H1 (cell line): ENCODE measurements at regions not wholly inside any gene's neighbourhood (a gene's known extent, or its start where the extent isn't known, plus 50 kb on each side); places are given as distances from the start of the nearest gene placed in this dataset.
"Not testable (repeated sequence)": the region's sequence is repeated elsewhere in the genome, so short reads cannot be mapped to it uniquely, and the experiment has no call there.

Experiments
- CEBPB ChIP-seq: IDR thresholded peaks from 2 replicates; pipeline ENCODE4 v1.6.1; 2012; ENCODE audit warnings: low read depth, low read length
- GTF2F1 ChIP-seq: IDR thresholded peaks from 2 replicates; pipeline ENCODE4 v1.6.1; 2012; ENCODE audit warnings: low read depth, low read length, improper control_type of control experiment, borderline replicate concordance
- KDM1A ChIP-seq: fragments of 200-600, 300-600 bp; sonication (generic); IDR thresholded peaks from 2 replicates; pipeline ENCODE4 v1.7.1; 2016; ENCODE audit warnings: mild to moderate bottlenecking, low read length, borderline replicate concordance
- POLR2A ChIP-seq, 2 experiments: IDR thresholded peaks; 1 replicate in 1 of 2; 2 replicates in 1 of 2; pipeline ENCODE4 v1.6.1; 2011; ENCODE audit warnings: low read depth in 2 of 2, low read length in 2 of 2, mild to moderate bottlenecking in 2 of 2; ENCODE audit errors: control extremely low read depth in 1 of 2
- YY1 ChIP-seq: IDR thresholded peaks from 2 replicates; pipeline ENCODE4 v1.6.1; 2011; ENCODE audit warnings: low read depth, mild to moderate bottlenecking, low read length
- ZNF274 ChIP-seq: IDR thresholded peaks from 2 replicates; pipeline ENCODE4 v1.7.0; 2012; ENCODE audit warnings: low read length, borderline replicate concordance; ENCODE audit errors: extremely low read depth
- TF ChIP-seq, protein P1 (sequence below), 3 experiments: IDR thresholded peaks; 1 replicate in 2 of 3; 2 replicates in 1 of 3; pipeline versions ENCODE4 v1.5.1 to v1.6.1; 2011; ENCODE audit warnings: low read length in 3 of 3, mild to moderate bottlenecking in 3 of 3, inconsistent platforms in 2 of 3, low read depth in 1 of 3, moderate library complexity in 1 of 3; ENCODE audit not compliant: insufficient read depth in 1 of 3; ENCODE audit errors: control extremely low read depth in 1 of 3
- TF ChIP-seq, protein P2 (sequence below): IDR thresholded peaks from 2 replicates; pipeline ENCODE4 v1.6.1; 2011; ENCODE audit warnings: low read length, improper control_type of control experiment

DNA sequence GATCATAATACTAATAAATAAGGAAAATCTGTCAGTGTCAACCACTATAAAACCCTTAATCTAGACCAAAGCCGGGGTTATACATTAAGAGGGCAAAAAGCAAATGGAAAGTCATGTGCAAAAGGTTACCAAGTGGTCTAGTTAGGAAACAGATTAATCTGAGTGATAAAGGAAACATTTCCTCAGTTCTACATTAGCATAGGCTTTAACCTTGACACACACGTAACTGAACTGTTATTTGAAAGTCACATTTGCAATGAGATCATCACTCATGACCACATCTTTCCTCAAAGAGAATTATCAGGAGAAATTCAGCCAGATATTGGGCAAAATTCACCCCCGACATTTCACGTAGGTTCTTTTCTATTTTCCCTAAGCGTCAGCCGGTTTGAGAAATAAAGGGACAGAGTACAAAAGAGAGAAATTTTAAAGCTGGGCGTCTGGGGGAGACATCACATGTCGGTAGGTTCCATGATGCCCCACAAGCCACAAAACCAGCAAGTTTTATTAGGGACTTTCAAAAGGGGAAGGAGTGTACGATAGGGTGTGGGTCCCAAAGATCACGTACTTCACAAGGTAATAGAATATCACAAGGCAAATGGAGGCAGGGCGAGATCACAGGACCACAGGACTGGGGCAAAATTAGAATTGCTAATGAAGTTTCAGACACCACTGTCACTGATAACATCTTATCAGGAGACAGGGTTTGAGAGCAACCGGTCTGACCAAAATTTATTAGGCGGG is 76.8 kb upstream of the DST start:
- TF ChIP-seq, protein P1, sequence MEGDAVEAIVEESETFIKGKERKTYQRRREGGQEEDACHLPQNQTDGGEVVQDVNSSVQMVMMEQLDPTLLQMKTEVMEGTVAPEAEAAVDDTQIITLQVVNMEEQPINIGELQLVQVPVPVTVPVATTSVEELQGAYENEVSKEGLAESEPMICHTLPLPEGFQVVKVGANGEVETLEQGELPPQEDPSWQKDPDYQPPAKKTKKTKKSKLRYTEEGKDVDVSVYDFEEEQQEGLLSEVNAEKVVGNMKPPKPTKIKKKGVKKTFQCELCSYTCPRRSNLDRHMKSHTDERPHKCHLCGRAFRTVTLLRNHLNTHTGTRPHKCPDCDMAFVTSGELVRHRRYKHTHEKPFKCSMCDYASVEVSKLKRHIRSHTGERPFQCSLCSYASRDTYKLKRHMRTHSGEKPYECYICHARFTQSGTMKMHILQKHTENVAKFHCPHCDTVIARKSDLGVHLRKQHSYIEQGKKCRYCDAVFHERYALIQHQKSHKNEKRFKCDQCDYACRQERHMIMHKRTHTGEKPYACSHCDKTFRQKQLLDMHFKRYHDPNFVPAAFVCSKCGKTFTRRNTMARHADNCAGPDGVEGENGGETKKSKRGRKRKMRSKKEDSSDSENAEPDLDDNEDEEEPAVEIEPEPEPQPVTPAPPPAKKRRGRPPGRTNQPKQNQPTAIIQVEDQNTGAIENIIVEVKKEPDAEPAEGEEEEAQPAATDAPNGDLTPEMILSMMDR (IDR thresholded peaks at IDR 0.05; ENCODE audit: control extremely low read depth in 1 of 3, insufficient read depth in 1 of 3, low read depth in 1 of 3, low read length in 3 of 3), result not testable (repeated sequence)
- not testable (repeated sequence) for TF ChIP-seq ZNF274; KDM1A; GTF2F1; CEBPB; POLR2A (IDR thresholded peaks at IDR 0.05; ENCODE audit: control extremely low read depth in 1 of 2, low read depth in 2 of 2, low read length in 2 of 2); YY1
- TF ChIP-seq, protein P2, sequence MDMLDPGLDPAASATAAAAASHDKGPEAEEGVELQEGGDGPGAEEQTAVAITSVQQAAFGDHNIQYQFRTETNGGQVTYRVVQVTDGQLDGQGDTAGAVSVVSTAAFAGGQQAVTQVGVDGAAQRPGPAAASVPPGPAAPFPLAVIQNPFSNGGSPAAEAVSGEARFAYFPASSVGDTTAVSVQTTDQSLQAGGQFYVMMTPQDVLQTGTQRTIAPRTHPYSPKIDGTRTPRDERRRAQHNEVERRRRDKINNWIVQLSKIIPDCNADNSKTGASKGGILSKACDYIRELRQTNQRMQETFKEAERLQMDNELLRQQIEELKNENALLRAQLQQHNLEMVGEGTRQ, result not testable (repeated sequence)
